Activated CD4-positive, alpha-beta T cell treated with anti-CD3 and anti-CD28 coated beads, Interleukin-2, Interleukin-4, amounts not matched to agents 100 ng/mL and 50 ng/mL, durations not matched to agents 16 hours and 8 hours (primary cell): ENCODE measurements at regions not wholly inside any gene's neighbourhood (a gene's known extent, or its start where the extent isn't known, plus 50 kb on each side); places are given as distances from the start of the nearest gene placed in this dataset.

Source experiments
- DNase-seq: peaks from one replicate; pipeline ENCODE4 v3.0.0-alpha.2; 2020; ENCODE audit warnings: low spot score

DNA sequence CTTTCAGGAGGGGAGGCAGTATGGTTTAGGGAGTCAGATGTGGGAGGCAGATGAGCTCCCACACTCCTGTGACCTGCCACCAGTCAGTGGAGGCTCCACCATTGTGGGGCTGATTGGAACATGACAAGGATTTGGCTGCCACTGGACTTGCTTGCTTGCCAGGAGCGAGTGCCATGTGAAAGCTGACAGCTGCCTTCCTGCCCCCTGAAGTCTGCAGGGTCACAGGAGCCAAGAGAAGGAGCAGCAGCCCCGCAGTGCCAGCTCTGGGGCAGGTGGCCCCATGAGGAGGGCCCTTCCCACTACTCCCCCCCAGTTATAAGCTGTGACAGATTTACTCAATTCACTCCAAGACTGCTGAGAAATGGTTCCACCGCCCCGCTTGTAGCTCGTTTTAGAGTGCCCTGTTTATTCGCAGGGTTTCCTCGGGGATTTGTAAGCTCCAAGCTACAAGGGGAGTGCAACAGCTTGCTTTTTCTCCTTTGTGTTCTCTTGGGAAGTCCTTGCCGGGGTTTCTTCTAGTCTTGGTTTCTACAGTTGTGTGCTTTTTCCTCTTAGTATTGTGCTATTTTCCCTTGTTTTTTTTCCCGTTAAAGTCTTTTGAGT, 414.3 kb downstream of the MEIS1 start:
- DNase-seq = no peak

DNA sequence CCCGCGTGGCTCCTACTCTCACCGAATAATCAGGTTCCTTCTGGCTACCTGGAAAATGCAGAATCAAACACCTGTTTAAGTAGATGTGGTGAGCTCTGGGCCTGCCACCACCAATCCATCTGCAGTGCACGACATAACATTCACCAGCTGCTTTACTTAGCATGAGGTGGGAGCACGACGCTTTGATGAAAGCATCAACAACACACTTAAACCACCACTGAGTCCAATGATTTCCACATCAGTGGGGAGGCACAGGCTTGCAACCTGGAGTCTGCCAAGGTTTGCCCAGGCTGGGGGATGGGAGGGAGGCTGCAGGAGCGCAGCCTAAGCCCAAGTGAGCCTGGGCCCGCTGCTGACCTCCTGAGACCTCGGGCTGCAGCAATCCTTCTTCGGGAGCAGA, 415.5 kb downstream of the MEIS1 start:
- no peak for DNase-seq

DNA sequence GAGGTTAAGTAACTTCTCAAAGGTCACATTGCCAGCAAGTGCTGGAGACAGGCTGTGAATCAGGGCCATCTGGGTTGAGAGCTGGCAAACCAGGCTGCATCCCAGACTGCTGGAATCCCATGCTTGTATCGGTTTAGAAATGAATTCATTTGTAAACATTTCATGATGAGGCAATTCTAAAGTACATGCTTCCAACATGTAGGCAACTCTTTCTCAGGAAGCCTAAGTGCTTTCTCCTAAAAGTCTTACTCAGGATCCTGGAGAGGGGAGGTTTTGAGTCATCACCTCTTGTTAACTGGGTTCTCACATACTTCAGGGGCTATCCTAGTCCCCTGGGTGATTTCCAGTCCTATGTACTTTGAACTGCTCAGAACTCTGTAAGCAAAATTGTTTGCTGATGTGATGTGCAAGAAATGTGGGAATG, 416.5 kb downstream of the MEIS1 start:
- DNase-seq = no peak

DNA sequence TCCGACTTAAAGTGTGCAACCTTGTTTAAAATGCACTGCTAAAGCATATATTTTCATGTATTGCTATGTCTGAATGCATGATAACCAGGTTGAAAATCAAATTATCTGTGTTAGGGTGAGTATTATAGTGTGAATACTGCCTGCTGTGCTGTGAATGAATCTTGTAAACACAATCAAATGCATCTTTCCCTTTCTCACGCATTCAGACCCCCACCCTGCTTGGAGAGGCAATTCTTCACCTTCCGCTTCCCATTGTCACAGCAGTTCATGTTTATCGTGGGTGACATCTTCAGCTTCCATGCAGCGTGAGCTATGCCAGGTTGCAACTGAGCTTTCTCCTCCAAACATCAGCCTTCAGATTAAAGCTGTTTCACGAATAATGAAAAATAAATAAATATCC, 418.0 kb downstream of the MEIS1 start:
- DNase-seq = no peak

DNA sequence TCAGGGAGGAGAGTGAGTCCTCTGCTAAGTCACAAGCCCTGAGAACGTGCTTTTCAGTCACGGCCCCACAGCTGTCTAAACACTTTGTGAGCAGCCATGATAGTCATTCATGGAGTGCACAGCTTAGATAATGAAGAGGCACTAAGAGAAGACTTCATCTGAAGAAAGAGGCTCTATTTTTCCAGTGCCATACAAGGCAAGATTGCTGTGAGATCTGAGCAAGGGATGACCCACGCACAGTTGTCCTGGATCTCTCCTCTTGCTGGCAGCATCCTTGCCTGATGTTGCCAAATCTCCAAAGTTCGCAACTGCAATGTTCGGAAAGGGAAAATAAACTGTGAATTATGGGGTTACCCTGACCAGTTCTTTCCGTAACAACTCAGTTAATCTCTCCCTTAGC, 418.7 kb downstream of the MEIS1 start:
- no peak for DNase-seq

DNA sequence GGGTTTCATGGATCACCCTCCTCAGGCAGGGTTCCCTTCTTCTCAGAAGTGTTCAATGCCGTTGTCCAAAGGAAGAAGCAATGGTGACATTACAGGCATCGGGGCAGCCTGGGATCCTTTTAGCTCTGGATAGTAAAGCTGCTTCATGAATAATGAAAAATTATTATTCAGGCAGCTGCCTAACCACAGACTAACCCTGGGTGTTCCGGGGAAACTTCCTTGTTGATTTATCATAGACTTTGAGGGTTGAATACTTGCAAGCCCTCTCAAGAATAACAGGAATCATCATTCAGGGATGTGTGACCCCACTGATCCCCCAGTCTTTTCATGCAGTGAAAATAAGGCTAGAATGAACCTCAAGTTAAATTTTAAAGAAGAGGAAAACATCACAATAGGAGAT, 419.4 kb downstream of the MEIS1 start:
- no peak for DNase-seq

DNA sequence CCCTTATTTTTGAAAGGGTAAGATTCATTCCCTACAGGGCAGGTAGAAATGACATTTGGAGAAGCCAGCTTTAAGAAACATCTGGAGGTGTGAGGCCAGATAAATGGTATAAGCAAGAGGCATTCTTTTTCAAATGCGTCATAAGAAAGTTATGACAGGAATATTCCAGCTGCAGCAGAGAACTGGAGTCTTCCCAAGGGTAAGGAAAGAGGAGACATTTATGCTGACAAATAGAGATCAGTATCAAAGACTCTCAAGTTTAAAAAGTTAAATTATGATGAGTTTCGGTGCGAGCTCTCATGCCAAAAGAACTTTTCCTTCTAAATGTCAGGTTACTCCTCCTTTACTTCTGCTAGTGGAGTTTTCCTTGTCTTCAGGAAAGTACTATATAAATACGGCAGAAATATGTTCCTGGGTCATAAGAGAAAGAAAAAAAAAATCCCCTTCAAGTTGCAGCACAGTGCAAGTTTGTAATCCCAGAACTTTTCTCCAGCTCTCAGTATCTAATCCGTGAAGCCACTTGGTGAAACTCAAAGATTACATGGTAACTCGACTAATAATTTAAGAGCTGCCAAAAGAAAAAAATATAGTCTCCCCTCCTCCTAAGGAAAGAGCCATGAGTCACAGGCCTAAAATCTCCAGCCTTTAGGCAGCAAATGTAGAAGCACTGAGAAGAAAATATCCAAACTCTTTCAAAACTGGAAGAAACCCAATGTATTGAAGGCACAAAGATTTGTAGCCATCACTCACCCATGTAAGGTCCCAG, 428.1 kb downstream of the MEIS1 start:
- no peak for DNase-seq

DNA sequence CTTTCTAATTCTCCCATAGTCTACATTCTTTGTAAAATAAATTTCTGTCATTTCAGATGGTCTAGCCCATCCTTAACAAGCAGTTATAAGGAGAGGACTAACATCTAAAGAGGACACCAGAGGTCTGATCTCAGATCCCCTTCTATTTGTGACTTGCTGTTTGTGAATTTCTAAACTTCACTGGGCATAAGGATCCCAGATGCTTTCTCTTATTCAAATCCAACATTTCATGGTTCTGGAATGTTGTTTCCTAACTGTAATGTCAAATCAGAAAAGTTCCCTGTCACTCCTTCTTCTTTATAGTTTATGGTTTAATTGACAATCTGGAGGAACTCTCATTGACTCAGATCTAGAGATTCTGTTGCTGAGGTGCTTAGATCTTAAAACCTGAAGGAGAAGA, 430.2 kb downstream of the MEIS1 start:
- DNase-seq = no peak

DNA sequence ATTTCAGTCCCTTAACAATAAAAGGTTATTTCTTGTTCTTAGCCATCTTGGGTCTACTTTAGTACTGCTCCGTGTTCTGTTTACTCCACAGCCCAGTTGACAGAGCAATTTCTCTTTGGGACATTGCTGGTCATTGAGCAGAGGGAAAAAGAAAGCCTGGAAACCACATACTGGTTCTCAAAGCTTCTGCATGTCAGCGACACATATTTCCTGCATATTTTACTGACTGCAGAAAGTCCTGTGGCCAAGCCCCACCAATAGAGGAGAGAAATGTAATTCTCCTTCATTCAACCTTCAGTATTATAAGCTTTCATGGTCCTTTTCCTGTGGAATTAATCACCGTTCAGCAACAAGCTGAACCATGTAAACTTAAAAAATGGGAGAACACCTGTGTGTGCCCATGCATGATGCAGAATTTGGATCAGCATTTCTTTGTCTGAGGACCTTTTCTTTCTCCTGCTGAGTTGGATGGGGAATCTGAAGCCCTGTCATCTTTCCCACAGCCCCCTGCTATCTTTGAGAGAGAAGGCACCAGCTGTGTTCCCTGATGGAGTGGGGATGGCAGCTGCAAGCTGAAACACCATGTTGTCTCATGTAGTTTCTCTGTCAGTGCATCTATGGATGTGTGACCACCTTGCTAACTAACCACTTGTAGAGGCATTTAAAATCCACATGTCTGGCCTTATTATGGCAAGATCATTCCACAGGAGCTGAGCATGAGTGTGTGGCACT, 431.6 kb downstream of the MEIS1 start:
- no peak for DNase-seq

DNA sequence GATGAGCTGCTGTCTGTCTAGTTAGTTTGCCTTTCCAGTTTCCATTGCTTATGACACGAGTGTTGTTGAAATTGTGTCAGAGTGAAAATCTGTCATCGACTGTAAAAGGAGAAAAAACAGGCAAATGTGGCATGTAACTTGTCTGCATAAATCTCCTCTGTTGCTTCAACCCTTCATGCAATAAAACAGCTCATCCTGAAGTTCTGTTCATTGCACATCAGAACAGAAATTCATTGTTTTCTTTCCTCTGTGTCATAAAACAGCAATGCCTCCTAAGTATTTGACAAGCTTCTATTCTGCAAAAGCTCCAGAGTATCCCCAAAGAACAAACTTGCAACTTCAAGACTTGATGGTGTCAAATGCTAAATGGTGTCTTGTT, 432.1 kb downstream of the MEIS1 start:
- no peak for DNase-seq

DNA sequence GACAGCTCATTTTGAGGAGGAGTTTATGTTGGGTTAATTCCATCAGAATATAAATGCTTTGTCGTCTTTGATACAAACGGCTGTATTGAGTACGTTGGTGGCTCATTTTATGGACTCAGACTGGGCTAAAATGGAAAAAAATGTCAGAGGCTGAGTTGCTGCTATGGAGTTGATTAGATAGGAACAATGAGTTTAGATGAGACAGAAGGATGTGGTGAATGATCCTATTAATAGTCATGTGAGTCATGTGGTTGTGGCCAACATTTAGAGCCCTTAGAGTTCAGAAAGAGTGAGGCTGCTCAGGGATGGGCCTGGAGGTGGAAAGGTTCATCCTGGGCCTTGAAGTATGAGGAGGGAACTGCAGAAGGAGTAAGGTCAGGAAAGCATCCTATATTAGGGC, 434.2 kb downstream of the MEIS1 start:
- no peak for DNase-seq

DNA sequence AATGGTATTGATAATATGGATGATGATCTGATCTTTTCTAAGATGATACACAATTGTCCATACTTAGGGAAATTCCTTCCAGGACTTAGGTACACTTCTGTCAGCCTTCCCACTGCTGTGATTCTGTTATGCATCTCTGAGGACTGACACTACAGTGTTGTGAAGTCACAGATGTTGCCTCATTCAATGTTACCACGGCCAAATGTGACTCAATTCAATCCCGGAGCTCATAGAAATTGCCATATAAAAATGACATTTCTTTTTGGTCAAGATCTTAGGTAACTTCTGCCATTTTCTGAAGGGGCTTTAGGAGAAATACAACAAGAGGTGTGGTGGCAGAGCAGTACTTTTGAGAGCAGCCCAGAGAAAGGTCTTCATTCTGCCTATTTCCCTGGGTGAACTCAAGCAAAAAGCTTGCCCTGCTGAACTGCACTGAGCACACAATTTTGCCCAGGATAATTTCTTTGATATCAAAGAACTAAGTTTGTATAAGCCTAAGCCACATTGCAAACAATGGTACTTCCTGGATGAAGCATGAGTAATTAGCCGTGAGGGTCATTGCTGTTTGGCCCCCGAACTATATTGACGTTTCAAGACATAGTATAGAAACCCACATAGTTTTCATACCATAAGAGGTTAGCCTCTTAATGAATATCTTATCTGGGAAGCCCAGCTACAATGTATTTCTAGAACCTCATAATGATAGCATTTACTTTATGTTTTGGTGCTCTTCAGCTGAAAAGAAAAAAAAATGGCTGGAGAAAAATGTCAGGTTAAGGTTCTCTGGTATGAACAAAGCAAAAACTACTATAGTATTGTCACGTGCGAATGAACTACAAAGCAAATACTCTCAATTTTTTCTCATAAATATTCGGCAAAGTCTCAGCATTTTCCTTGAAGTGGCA, 437.4 kb downstream of the MEIS1 start:
- no peak for DNase-seq

DNA sequence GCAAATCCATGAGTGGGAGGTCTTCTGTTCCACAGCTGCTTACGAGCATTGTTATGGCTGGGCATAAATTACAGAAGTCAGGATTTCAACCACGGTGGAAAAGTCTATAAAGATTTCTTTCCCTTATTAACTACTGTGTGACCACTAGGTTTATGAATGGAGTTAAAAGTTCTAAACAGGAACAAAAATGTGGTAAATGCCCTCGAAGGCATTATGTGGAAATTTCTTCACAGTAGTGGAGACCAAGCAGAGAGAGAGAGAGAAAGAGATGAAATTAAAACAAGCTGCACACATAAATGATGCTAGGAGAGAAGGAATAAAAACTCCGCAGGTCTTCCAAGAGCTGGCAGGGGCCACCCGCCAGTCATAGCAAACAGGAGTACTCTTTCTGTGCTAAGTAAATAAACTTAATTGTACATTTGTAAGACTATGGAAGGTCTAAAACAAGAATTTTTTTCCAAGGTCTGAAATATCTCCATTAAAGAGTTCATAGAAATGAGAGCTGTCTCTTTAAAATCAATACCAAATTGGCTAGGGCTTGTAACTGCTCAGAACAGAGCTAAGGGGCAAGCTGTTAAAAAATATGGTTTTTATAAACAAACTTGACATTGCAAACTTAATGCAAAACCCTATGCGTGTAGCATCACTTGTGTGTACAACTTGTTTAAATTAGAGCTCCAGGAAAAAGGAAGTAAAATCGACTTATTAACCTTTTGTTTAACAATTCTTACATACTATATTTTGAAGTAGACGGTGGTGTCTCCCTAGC, 438.2 kb downstream of the MEIS1 start:
- DNase-seq = no peak

DNA sequence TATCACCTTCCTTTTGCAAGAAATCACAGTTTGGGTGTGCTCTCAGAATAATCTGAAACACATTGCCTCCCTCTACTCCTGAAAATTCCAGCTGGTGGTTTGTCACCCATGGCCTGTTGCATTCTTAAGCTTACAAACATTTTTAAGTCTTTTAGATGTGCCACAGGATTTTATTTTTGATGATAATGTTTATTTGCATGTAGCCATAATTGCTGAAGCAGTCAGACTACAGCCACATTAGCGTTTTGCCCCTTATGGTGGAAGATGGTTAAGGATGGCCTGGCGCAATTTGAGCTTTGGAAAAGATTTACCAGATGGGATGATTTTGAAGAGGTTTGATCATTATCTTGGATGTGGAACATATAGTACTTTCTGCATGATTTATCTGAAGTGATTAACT, 439.5 kb downstream of the MEIS1 start:
- DNase-seq = no peak

DNA sequence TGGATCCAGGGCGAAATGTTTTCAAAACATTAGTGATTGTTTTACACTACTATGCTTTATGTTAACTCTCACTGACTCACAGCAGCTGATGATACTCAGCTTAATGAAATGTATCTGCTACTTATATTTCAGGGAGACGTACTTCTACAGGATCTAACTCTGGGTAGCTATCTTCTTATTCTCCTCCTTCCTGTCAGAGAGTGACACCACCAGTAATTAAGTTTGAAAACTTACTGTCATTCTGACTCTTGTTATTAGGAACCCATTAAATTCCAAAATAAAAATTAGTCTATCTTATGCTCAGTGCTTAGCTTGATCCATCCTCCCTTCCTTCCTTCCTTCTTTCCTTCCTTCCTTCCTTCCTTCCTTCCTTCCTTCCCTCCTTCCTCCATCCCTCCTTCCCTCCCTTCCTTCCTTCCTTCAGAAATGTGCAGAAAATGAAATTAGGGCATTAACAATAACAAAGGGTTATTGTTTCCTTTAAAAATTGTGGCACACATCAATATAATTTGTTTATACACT, 441.1 kb downstream of the MEIS1 start:
- DNase-seq = no peak

DNA sequence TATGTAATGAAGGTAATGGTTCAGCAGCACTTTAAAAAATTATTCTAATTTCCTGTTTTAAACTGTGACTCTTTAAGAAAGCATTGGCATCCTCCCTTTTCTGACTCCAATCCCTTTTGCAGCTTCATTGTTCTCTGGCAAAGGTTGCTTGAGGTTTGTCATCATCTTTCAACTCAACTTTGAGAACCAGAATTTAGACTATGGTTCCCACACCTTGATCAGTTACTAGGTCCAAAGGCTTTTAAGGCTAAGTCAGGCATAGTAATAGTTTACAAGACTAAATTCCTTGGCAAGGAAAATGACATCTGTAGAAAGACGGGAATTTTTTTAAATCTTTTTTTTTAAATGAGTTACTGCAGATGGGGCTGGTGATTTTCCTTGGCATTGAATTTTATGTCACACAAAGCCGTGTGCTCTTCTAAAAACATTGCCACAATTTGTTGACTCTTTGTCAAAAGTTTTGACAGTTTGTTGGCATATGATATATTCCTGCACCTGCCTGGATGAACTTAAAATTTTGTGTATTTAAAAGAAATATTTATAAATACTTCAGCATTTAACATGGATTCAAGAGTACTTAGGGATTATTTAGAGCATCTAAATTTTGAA, 451.0 kb downstream of the MEIS1 start:
- DNase-seq = no peak

DNA sequence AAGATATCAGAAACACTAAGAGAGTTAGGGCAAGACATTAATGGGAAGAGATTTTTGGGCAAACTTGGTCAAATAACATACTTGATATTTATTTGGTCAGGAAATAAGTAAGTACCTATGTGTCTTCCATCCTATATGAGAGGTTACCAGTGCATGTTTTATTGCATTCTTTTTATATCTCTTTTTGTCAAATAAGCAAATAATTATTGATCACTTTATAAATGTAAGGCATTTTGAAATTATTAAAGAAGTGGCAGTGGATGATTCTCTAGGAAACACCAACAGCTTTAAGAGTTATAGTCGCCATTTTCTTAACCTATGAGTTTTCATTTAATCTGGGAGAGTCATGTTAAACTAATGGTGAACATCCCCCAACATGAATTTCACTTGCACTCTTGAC, 453.3 kb downstream of the MEIS1 start:
- DNase-seq = no peak

DNA sequence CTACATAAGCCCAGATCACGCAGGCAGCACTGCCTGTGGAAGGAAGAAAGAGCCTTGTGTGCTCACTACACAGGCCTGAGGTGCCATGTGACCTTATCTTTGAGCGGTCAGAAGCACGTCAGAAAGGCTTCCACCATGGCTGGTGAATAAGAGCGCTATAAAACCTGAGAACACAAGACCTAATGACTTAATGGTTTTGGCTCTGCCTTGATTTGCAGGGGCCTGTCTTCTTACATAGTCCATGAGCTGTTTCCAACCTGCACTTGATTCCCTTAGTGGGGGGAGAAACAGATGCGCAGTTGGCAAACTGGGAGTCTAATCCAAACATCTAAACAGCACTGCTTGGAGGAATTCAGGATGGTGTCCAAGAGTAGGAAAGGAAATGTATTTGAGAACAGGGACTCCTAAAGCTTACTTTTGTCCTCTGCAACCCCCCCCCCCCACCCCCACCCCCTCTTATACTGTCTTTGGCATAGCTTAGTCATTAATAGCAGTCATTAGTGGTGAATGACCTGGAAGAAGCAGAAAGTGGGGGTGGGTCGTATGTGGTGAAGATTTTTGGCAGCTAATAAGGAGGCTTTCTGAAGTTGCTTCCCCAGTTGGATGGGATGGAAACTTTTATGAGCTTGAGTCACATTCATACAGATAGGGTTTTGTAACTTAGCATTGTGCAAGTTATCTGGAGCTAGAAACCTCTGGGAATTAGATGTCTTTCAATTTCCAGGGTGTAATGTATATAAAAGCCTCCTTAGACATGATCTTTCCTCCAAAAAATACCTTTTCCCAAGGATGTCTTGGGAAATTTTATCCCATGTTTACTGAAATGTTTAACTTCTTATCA, 454.1 kb downstream of the MEIS1 start:
- DNase-seq = no peak

DNA sequence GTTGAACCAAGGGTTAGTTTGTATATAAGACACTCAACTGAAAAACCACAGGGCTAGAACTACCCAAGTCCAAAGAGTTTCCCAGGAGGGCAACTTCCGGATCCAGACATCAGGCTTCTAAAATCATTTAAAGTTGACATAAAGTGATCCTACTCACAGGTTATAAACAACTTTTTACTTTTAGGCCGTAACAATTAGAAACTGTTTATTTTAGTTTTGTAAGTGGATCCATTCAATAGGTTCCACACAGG, 454.6 kb downstream of the MEIS1 start:
- DNase-seq = no peak

DNA sequence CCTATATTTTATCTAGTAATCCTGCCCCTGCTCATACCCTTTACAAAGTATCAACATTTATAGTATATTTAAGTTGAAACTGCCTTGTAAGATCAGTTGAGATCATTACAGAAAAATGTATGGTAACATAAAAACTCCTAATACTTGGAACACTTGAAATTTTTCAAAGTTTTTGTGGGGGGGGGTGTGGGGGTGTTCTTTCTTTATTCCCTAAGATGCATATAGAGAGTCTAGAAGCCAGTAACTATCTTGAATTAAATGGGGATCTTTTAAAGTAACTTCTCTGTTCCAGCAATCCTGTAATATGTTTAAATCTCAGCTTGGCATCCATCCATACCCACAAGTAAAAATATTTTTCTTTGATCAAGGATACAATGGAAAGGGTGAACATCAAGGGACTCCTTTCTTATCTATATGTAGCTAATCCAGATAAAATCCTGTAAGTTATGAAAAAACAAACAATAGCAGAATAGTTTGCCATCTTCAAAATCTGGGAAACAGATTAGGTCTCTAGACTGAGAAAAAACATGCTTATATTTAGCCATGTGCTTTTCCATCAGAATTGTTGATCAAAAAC, 455.3 kb downstream of the MEIS1 start:
- no peak for DNase-seq
